H9 (cell line): ENCODE measurements at regions not wholly inside any gene's neighbourhood (a gene's known extent, or its start where the extent isn't known, plus 50 kb on each side); places are given as distances from the start of the nearest gene placed in this dataset.

Experiments
- DNase-seq: peaks from one replicate; pipeline ENCODE4 v3.0.0-alpha.2; 2017
- H2AFZ ChIP-seq: one replicate; pipeline ENCODE4 v1.6.1; 2013; ENCODE audit warnings: mild to moderate bottlenecking, low read length, control low read depth, moderate library complexity
- H2AK5ac ChIP-seq: 2 replicates; pipeline ENCODE4 v1.6.1; 2013; ENCODE audit warnings: low read length, control low read depth, mixed read lengths; ENCODE audit not compliant: insufficient read length
- H2BK120ac ChIP-seq: one replicate; pipeline ENCODE4 v1.6.1; 2013; ENCODE audit warnings: low read depth, mild to moderate bottlenecking, low read length, control low read depth, inconsistent platforms; ENCODE audit not compliant: poor library complexity, severe bottlenecking
- H2BK12ac ChIP-seq: 2 replicates; pipeline ENCODE4 v1.6.1; 2013; ENCODE audit warnings: low read length, control low read depth, mixed read lengths, low read depth; ENCODE audit not compliant: insufficient read length
- H2BK15ac ChIP-seq: 2 replicates; pipeline ENCODE4 v1.6.1; 2013; ENCODE audit warnings: low read depth, low read length, control low read depth
- H2BK20ac ChIP-seq: one replicate; pipeline ENCODE4 v1.6.1; 2013; ENCODE audit warnings: low read depth, mild to moderate bottlenecking, low read length, control low read depth, inconsistent platforms; ENCODE audit not compliant: poor library complexity, severe bottlenecking
- H2BK5ac ChIP-seq: 2 replicates; pipeline ENCODE4 v1.6.1; 2013; ENCODE audit warnings: low read length, control low read depth, mixed read lengths; ENCODE audit not compliant: insufficient read length
- H3K14ac ChIP-seq: 2 replicates; pipeline ENCODE4 v1.6.1; 2013; ENCODE audit warnings: low read length, control low read depth; ENCODE audit not compliant: insufficient read depth
- H3K18ac ChIP-seq: 2 replicates; pipeline ENCODE4 v1.6.1; 2013; ENCODE audit warnings: low read depth, mild to moderate bottlenecking, mixed read lengths, low read length, control low read depth; ENCODE audit not compliant: insufficient read length
- H3K23ac ChIP-seq: 2 replicates; pipeline ENCODE4 v1.6.1; 2013; ENCODE audit warnings: low read length, control low read depth, mixed read lengths, low read depth; ENCODE audit not compliant: insufficient read length
- H3K23me2 ChIP-seq: 2 replicates; pipeline ENCODE4 v1.6.1; 2013; ENCODE audit warnings: low read depth, mild to moderate bottlenecking, mixed read lengths, low read length, control low read depth; ENCODE audit not compliant: insufficient read length, poor library complexity, severe bottlenecking
- H3K27ac ChIP-seq: 2 replicates; pipeline ENCODE4 v1.5.1; 2013; ENCODE audit warnings: low read length, control low read depth, mixed read lengths, low read depth; ENCODE audit not compliant: insufficient read length
- H3K27me3 ChIP-seq: 2 replicates; pipeline ENCODE4 v1.6.1; 2013; ENCODE audit warnings: low read length, control low read depth, inconsistent platforms; ENCODE audit not compliant: insufficient read depth
- H3K4ac ChIP-seq: 2 replicates; pipeline ENCODE4 v1.6.1; 2013; ENCODE audit warnings: low read depth, mild to moderate bottlenecking, control low read depth, inconsistent platforms, low read length, moderate library complexity
- H3K4me1 ChIP-seq: 2 replicates; pipeline ENCODE4 v1.6.1; 2013; ENCODE audit warnings: low read length, control low read depth, inconsistent platforms; ENCODE audit not compliant: insufficient read depth
- H3K4me2 ChIP-seq: 2 replicates; pipeline ENCODE4 v1.6.1; 2013; ENCODE audit warnings: low read length, control low read depth, mixed read lengths; ENCODE audit not compliant: insufficient read length, insufficient read depth
- H3K56ac ChIP-seq: 2 replicates; pipeline ENCODE4 v1.6.1; 2013; ENCODE audit warnings: low read depth, mild to moderate bottlenecking, mixed read lengths, low read length, control low read depth; ENCODE audit not compliant: insufficient read length
- H3K79me1 ChIP-seq: 2 replicates; pipeline ENCODE4 v1.6.1; 2013; ENCODE audit warnings: low read depth, mild to moderate bottlenecking, moderate library complexity, low read length, control low read depth, inconsistent platforms; ENCODE audit not compliant: insufficient read depth, poor library complexity, severe bottlenecking
- H3K79me2 ChIP-seq: 2 replicates; pipeline ENCODE4 v1.6.1; 2013; ENCODE audit warnings: low read length, control low read depth, inconsistent platforms; ENCODE audit not compliant: insufficient read depth
- H3K9ac ChIP-seq: 2 replicates; pipeline ENCODE4 v1.6.1; 2013; ENCODE audit warnings: low read length, control low read depth, mixed read lengths; ENCODE audit not compliant: insufficient read length; ENCODE audit errors: extremely low read depth
- H3K9me3 ChIP-seq: one replicate; pipeline ENCODE4 v1.6.1; 2013; ENCODE audit warnings: low read depth, low read length, inconsistent platforms; ENCODE audit not compliant: control insufficient read depth
- H3T11ph ChIP-seq: one replicate; pipeline ENCODE4 v1.6.1; 2013; ENCODE audit warnings: mild to moderate bottlenecking, low read length, control low read depth, inconsistent platforms
- H4K20me1 ChIP-seq: one replicate; pipeline ENCODE4 v1.6.1; 2013; ENCODE audit not compliant: control insufficient read depth, insufficient read length, insufficient read depth
- H4K5ac ChIP-seq: 2 replicates; pipeline ENCODE4 v1.6.1; 2013; ENCODE audit warnings: low read depth, mild to moderate bottlenecking, mixed read lengths, low read length, control low read depth; ENCODE audit not compliant: insufficient read length
- H4K8ac ChIP-seq: replicated peaks from 2 replicates; pipeline ENCODE4 v1.6.1; 2013; ENCODE audit warnings: low read length, control low read depth, mixed read lengths, low read depth; ENCODE audit not compliant: insufficient read length
- H4K91ac ChIP-seq: 2 replicates; pipeline ENCODE4 v1.6.1; 2013; ENCODE audit warnings: low read depth, mild to moderate bottlenecking, moderate library complexity, mixed read lengths, low read length, control low read depth; ENCODE audit not compliant: insufficient read length
- H3K27ac Mint-ChIP-seq, 3 experiments: 2 replicates in 2 of 3; 3 replicates in 1 of 3; pipeline ENCODE4 v1.8.0; 2020 to 2021; ENCODE audit warnings: mixed read lengths in 3 of 3, mild to moderate bottlenecking in 1 of 3, moderate library complexity in 1 of 3
- H3K27me3 Mint-ChIP-seq: 2 replicates; pipeline ENCODE4 v1.8.0; 2021; ENCODE audit warnings: low read depth, mild to moderate bottlenecking, moderate library complexity, mixed read lengths
- H3K36me3 Mint-ChIP-seq, 3 experiments: 2 replicates in 2 of 3; 3 replicates in 1 of 3; pipeline ENCODE4 v1.8.0; 2020 to 2021; ENCODE audit warnings: low read depth in 3 of 3, mixed read lengths in 3 of 3; ENCODE audit not compliant: insufficient read depth in 1 of 3
- H3K4me1 Mint-ChIP-seq, 2 experiments: 2 replicates each; pipeline ENCODE4 v1.8.0; 2020; ENCODE audit warnings: mixed read lengths in 2 of 2
- H3K4me3 Mint-ChIP-seq, 2 experiments: 2 replicates in 1 of 2; 3 replicates in 1 of 2; pipeline ENCODE4 v1.8.0; 2020 to 2021; ENCODE audit warnings: mild to moderate bottlenecking in 2 of 2, mixed read lengths in 2 of 2, moderate library complexity in 1 of 2
- H3K9me3 Mint-ChIP-seq, 2 experiments: 2 replicates in 1 of 2; 3 replicates in 1 of 2; pipeline ENCODE4 v1.8.0; 2020; ENCODE audit warnings: mild to moderate bottlenecking in 2 of 2, mixed read lengths in 2 of 2, moderate library complexity in 1 of 2
- WGBS: extraction: QIAGEN DNeasy Blood & Tissue Kit; methylation state at CpG from one replicate; pipeline ENCODE4 v1.1.7; 2013; ENCODE audit warnings: missing lambda C conversion rate, low lambda C conversion rate, mixed read lengths; ENCODE audit not compliant: insufficient read length; ENCODE audit errors: extremely low coverage; 5-methylcytosine and 5-hydroxymethylcytosine counted together
- TF ChIP-seq, protein P1 (sequence below): fragments of 200-600 bp; sonication (generic); conservative IDR thresholded peaks from 3 replicates; pipeline ENCODE4 v1.8.0; 2021; ENCODE audit warnings: antibody characterized with exemption, mild to moderate bottlenecking

GRCh38 chr7:156463280-156463679, 177.3 kb upstream of the RNF32 start:
- no CpG with 5 or more reads among the region's 9 CpGs for WGBS
- no peak overlapping the region for H2AK5ac ChIP-seq

More at GRCh38 chr7:156463280-156463679, 177.3 kb upstream of the RNF32 start:
- Histone ChIP-seq H2BK12ac (no peak overlapping the region), H3K56ac (no peak overlapping the region), H3K18ac (no peak overlapping the region), H4K91ac (no peak overlapping the region), H2AFZ (no peak overlapping the region), H2BK120ac (no peak overlapping the region), H3K79me2 (no peaks in the 10 kb centered on the region), H3K14ac (no peak overlapping the region), H2BK15ac (no peak overlapping the region), H3K27me3 (no peaks in the 10 kb centered on the region), H3K9ac (no peak overlapping the region), H3K79me1 (no peaks in the 10 kb centered on the region), H4K8ac (no peak overlapping the region), H3K23ac (no peak overlapping the region), H3K23me2 (no peaks in the 10 kb centered on the region), H3K4me2 (no peak overlapping the region), H3K4ac (no peak overlapping the region), H3K9me3 (no peaks in the 10 kb centered on the region), H2BK5ac (no peak overlapping the region), H3K4me1 (no peaks in the 10 kb centered on the region), H4K20me1 (no peaks in the 10 kb centered on the region), H2BK20ac (no peak overlapping the region), H4K5ac (no peak overlapping the region), H3K27ac (no peak overlapping the region), H3T11ph (no peak overlapping the region)
- Mint-ChIP-seq H3K27ac (no peak overlapping the region), H3K36me3 (no peaks in the 10 kb centered on the region), H3K9me3 (peaks cover 0 to 2% of the 10 kb centered on the region in 2 experiments; a peak in 1 of 5 replicates), H3K4me3 (no peak overlapping the region), H3K4me1 (peaks cover 5 to 13% of the 10 kb centered on the region in 2 experiments), H3K27me3 (no peaks in the 10 kb centered on the region)
- DNase-seq: no peak
- TF ChIP-seq, protein P1, sequence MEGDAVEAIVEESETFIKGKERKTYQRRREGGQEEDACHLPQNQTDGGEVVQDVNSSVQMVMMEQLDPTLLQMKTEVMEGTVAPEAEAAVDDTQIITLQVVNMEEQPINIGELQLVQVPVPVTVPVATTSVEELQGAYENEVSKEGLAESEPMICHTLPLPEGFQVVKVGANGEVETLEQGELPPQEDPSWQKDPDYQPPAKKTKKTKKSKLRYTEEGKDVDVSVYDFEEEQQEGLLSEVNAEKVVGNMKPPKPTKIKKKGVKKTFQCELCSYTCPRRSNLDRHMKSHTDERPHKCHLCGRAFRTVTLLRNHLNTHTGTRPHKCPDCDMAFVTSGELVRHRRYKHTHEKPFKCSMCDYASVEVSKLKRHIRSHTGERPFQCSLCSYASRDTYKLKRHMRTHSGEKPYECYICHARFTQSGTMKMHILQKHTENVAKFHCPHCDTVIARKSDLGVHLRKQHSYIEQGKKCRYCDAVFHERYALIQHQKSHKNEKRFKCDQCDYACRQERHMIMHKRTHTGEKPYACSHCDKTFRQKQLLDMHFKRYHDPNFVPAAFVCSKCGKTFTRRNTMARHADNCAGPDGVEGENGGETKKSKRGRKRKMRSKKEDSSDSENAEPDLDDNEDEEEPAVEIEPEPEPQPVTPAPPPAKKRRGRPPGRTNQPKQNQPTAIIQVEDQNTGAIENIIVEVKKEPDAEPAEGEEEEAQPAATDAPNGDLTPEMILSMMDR: no peak
